ENCODE measurements at regions not wholly inside any gene's neighbourhood (a gene's known extent, or its start where the extent isn't known, plus 50 kb on each side); places are given as distances from the start of the nearest gene placed in this dataset.

DNA sequence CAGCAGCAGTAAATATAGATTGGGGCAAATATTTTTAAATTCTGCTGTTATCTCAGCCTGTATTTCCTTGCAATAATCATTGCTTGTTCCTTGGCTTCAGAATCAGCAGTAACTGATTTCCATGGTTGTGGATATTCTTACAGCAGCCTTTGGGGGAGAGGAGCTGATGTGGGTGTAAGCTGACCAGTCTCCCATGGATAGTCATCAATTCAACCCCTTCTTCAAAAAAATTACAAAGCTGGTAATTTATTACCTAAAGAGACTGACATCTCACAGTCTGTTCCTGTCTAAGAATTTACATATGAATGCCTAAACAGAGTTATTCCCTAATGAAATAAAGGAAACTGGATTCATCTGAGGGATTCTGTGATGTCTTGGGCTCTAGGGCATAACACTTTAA, 103.1 kb upstream of the CABCOCO1 start:
- TF ChIP-seq, protein P1, sequence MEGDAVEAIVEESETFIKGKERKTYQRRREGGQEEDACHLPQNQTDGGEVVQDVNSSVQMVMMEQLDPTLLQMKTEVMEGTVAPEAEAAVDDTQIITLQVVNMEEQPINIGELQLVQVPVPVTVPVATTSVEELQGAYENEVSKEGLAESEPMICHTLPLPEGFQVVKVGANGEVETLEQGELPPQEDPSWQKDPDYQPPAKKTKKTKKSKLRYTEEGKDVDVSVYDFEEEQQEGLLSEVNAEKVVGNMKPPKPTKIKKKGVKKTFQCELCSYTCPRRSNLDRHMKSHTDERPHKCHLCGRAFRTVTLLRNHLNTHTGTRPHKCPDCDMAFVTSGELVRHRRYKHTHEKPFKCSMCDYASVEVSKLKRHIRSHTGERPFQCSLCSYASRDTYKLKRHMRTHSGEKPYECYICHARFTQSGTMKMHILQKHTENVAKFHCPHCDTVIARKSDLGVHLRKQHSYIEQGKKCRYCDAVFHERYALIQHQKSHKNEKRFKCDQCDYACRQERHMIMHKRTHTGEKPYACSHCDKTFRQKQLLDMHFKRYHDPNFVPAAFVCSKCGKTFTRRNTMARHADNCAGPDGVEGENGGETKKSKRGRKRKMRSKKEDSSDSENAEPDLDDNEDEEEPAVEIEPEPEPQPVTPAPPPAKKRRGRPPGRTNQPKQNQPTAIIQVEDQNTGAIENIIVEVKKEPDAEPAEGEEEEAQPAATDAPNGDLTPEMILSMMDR (IDR thresholded peaks at IDR 0.05; ENCODE audit: insufficient read depth, low read depth, low read length) = no peak
- no peak for TF ChIP-seq EZH2 (IDR thresholded peaks at IDR 0.05; ENCODE audit: insufficient read depth, low read length)

All from astrocyte (in vitro differentiated cells and primary cell).